Hepatocyte (in vitro differentiated cells): ENCODE measurements at regions not wholly inside any gene's neighbourhood (a gene's known extent, or its start where the extent isn't known, plus 50 kb on each side); places are given as distances from the start of the nearest gene placed in this dataset.

Experiments
- DNase-seq: peaks from one replicate; pipeline ENCODE4 v3.0.0-alpha.2; 2016; ENCODE audit warnings: low spot score
- H2AFZ ChIP-seq: fragments of 200-600 bp; sonication (generic); 2 replicates; pipeline ENCODE4 v1.6.0; 2016; ENCODE audit warnings: antibody characterized with exemption, mild to moderate bottlenecking
- H3K27ac ChIP-seq: fragments of 200-600 bp; sonication (generic); 2 replicates; pipeline ENCODE4 v1.5.1; 2016; ENCODE audit warnings: mild to moderate bottlenecking
- H3K27me3 ChIP-seq: fragments of 200-600 bp; sonication (generic); 2 replicates; pipeline ENCODE4 v1.6.1; 2016
- H3K36me3 ChIP-seq: fragments of 200-600 bp; sonication (generic); replicated peaks from 2 replicates; pipeline ENCODE4 v1.5.1; 2016; ENCODE audit warnings: low read depth; ENCODE audit not compliant: insufficient read depth
- H3K4me1 ChIP-seq: fragments of 200-600 bp; sonication (generic); 2 replicates; pipeline ENCODE4 v1.5.1; 2016; ENCODE audit warnings: mild to moderate bottlenecking, moderate library complexity; ENCODE audit not compliant: insufficient read depth
- H3K4me2 ChIP-seq: fragments of 200-600 bp; sonication (generic); 2 replicates; pipeline ENCODE4 v1.6.0; 2016
- H3K4me3 ChIP-seq: fragments of 200-600 bp; sonication (generic); 2 replicates; pipeline ENCODE4 v1.5.1; 2016; ENCODE audit warnings: mild to moderate bottlenecking
- H3K79me2 ChIP-seq: fragments of 200-600 bp; sonication (generic); 2 replicates; pipeline ENCODE4 v1.6.0; 2017; ENCODE audit warnings: mild to moderate bottlenecking
- H3K9me2 ChIP-seq: fragments of 200-600 bp; sonication (generic); replicated peaks from 2 replicates; pipeline ENCODE4 v1.6.0; 2017; ENCODE audit warnings: mild to moderate bottlenecking; ENCODE audit not compliant: insufficient read depth
- H3K9me3 ChIP-seq: fragments of 200-600 bp; sonication (generic); 2 replicates; pipeline ENCODE4 v1.5.1; 2016; ENCODE audit warnings: low read depth, mild to moderate bottlenecking
- H4K20me1 ChIP-seq: fragments of 200-600 bp; sonication (generic); 2 replicates; pipeline ENCODE4 v1.6.0; 2016; ENCODE audit warnings: mild to moderate bottlenecking; ENCODE audit not compliant: insufficient read depth, poor library complexity, severe bottlenecking
- CTCF ChIP-seq: fragments of 200-600 bp; sonication (generic); IDR thresholded peaks from 2 replicates; pipeline ENCODE4 v1.5.1; 2016; ENCODE audit warnings: antibody characterized with exemption, mild to moderate bottlenecking; ENCODE audit not compliant: poor library complexity
- EZH2 ChIP-seq: fragments of 200-600 bp; sonication (generic); IDR thresholded peaks from 2 replicates; pipeline ENCODE4 v1.6.1; 2016; ENCODE audit warnings: antibody characterized with exemption, mild to moderate bottlenecking, borderline replicate concordance
- EZH2phosphoT487 ChIP-seq: fragments of 200-600 bp; sonication (generic); IDR thresholded peaks from one replicate; pipeline ENCODE4 v1.6.1; 2018; ENCODE audit warnings: antibody characterized with exemption, mild to moderate bottlenecking, low read depth, moderate library complexity; ENCODE audit not compliant: unreplicated experiment, severe bottlenecking
- WGBS: methylation state at CpG from one replicate; pipeline ENCODE4 v1.1.6; 2016; ENCODE audit warnings: low lambda C conversion rate; ENCODE audit errors: missing lambda C conversion rate; 5-methylcytosine and 5-hydroxymethylcytosine counted together

- no peaks in the 10 kb centered on the region for H3K79me2 ChIP-seq
- no peaks in the 10 kb centered on the region for H3K4me1 ChIP-seq
- no peaks in the 10 kb centered on the region for H3K27me3 ChIP-seq
- no peaks in the 10 kb centered on the region for H3K9me3 ChIP-seq
- no peak for DNase-seq
- no peaks in the 10 kb centered on the region for H4K20me1 ChIP-seq
- no peak overlapping the region for H3K27ac ChIP-seq
- H3K4me3 ChIP-seq, result no peak overlapping the region
- no peaks in the 10 kb centered on the region for H3K9me2 ChIP-seq
- H2AFZ ChIP-seq, result no peak overlapping the region
- WGBS, result 73% methylated on average over 2 of the region's 2 CpGs
- no peak overlapping the region for H3K4me2 ChIP-seq
- H3K36me3 ChIP-seq, result no peaks in the 10 kb centered on the region
- TF ChIP-seq EZH2phosphoT487 (no peak), CTCF (no peak)
These were observed 66.3 kb upstream of the PUDP start for GRCh38 chrX:7214251-7214650.

- Histone ChIP-seq H2AFZ (no peak overlapping the region), H3K4me2 (no peak overlapping the region), H3K36me3 (no peaks in the 10 kb centered on the region), H3K9me2 (no peaks in the 10 kb centered on the region), H3K27ac (no peak overlapping the region), H3K79me2 (no peaks in the 10 kb centered on the region), H3K27me3 (no peaks in the 10 kb centered on the region), H3K9me3 (no peaks in the 10 kb centered on the region), H3K4me3 (no peak overlapping the region), H3K4me1 (no peaks in the 10 kb centered on the region), H4K20me1 (no peaks in the 10 kb centered on the region)
- no peak for DNase-seq
- no peak for TF ChIP-seq EZH2
- TF ChIP-seq EZH2phosphoT487, result no peak
- no peak for TF ChIP-seq CTCF
- WGBS, result 33% methylated on average over 2 of the region's 2 CpGs
These were observed 57.2 kb upstream of the PUDP start for GRCh38 chrX:7205037-7205577.

DNA sequence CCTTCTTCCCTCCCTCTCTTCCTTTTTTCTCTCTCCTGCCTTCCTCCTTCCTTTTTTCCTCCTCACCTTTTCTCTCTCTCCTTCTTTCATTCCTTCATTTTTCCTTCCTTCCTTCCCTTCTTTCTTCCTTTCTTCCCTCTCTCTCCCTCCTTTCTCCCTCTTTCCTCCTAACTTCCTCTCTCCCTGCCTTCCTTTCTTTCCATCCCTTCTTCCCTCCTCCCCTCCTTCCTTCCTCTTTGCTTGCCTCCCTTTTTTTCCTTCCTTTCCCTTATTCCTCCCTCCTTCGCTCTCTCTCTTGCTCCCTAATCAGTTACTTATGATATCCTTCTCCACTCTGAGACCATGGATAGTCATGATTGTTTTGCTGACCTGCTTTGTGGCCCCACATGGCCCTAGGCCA lies 56.7 kb upstream of the PUDP start:
- Histone ChIP-seq H3K4me1 (no peaks in the 10 kb centered on the region), H3K9me3 (no peaks in the 10 kb centered on the region), H3K4me3 (no peak overlapping the region), H3K27ac (no peak overlapping the region), H3K36me3 (no peaks in the 10 kb centered on the region), H3K79me2 (no peaks in the 10 kb centered on the region), H3K9me2 (no peaks in the 10 kb centered on the region), H4K20me1 (no peaks in the 10 kb centered on the region), H3K27me3 (no peaks in the 10 kb centered on the region), H2AFZ (no peak overlapping the region), H3K4me2 (no peak overlapping the region)
- WGBS, result 88% methylated on average over 1 of the region's 1 CpG
- no peak for DNase-seq
- TF ChIP-seq EZH2phosphoT487 (no peak), CTCF (no peak), EZH2 (no peak)

- Histone ChIP-seq H3K79me2 (no peaks in the 10 kb centered on the region), H3K27me3 (no peaks in the 10 kb centered on the region), H3K4me3 (no peak overlapping the region), H3K9me3 (no peaks in the 10 kb centered on the region), H3K27ac (no peak overlapping the region), H4K20me1 (no peaks in the 10 kb centered on the region), H3K36me3 (no peaks in the 10 kb centered on the region), H3K4me1 (no peaks in the 10 kb centered on the region), H3K4me2 (no peak overlapping the region), H2AFZ (no peak overlapping the region), H3K9me2 (no peaks in the 10 kb centered on the region)
- WGBS, result 72% methylated on average over 3 of the region's 3 CpGs
- no peak for DNase-seq
- TF ChIP-seq EZH2phosphoT487 (no peak), CTCF (no peak), EZH2 (no peak)
These were observed 54.3 kb upstream of the PUDP start for GRCh38 chrX:7202206-7202605.
